SK-N-SH treated with all-trans-retinoic acid at 6 μM for 48 hours (cell line): ENCODE measurements at regions not wholly inside any gene's neighbourhood (a gene's known extent, or its start where the extent isn't known, plus 50 kb on each side); places are given as distances from the start of the nearest gene placed in this dataset.

Experiments used
- ATAC-seq: fragments of 200-7000 bp; cut with Tn5 transposase; 3 replicates; pipeline ENCODE4 v1.9.1; 2020; ENCODE audit warnings: mild to moderate bottlenecking, moderate library complexity
- ARNTL ChIP-seq: fragments of 450-650 bp; formaldehyde crosslinking; IDR thresholded peaks from 2 replicates; pipeline ENCODE4 v1.5.0; 2020; ENCODE audit warnings: low read depth, mild to moderate bottlenecking, moderate library complexity, borderline replicate concordance
- CREB5 ChIP-seq: fragments of 250-450 bp; sonication (Bioruptor Pico); IDR thresholded peaks from 2 replicates; pipeline ENCODE4 v1.5.1; 2020; ENCODE audit warnings: low read depth, mild to moderate bottlenecking, moderate library complexity
- CSDC2 ChIP-seq: fragments of 250-450 bp; sonication (Bioruptor Pico); IDR thresholded peaks from 2 replicates; pipeline ENCODE4 v1.5.0; 2020; ENCODE audit warnings: mild to moderate bottlenecking, moderate library complexity
- GLIS3 ChIP-seq: fragments of 250-450 bp; sonication (Bioruptor Pico); IDR thresholded peaks from 2 replicates; pipeline ENCODE4 v1.5.0; 2020; ENCODE audit warnings: mild to moderate bottlenecking, moderate library complexity
- PATZ1 ChIP-seq: fragments of 250-450 bp; sonication (Bioruptor Pico); IDR thresholded peaks from 2 replicates; pipeline ENCODE4 v1.8.0; 2020; ENCODE audit warnings: mild to moderate bottlenecking, moderate library complexity, borderline replicate concordance
- POU6F1 ChIP-seq: fragments of 250-450 bp; sonication (Bioruptor Pico); IDR thresholded peaks from 2 replicates; pipeline ENCODE4 v1.8.0; 2021; ENCODE audit warnings: low read depth, mild to moderate bottlenecking, moderate library complexity, borderline replicate concordance
- PPARA ChIP-seq: fragments of 250-450 bp; sonication (Bioruptor Pico); IDR thresholded peaks from 2 replicates; pipeline ENCODE4 v1.5.0; 2020; ENCODE audit warnings: mild to moderate bottlenecking, borderline replicate concordance
- RARB ChIP-seq: fragments of 250-450 bp; sonication (Bioruptor Pico); IDR thresholded peaks from 2 replicates; pipeline ENCODE4 v1.8.0; 2021; ENCODE audit warnings: mild to moderate bottlenecking, moderate library complexity
- SNAI2 ChIP-seq: fragments of 250-450 bp; sonication (Bioruptor Pico); IDR thresholded peaks from 2 replicates; pipeline ENCODE4 v1.5.0; 2020; ENCODE audit warnings: mild to moderate bottlenecking, moderate library complexity
- TCF4 ChIP-seq: fragments of 250-450 bp; sonication (Bioruptor Pico); IDR thresholded peaks from 2 replicates; pipeline ENCODE4 v1.8.0; 2021; ENCODE audit warnings: mild to moderate bottlenecking, moderate library complexity, borderline replicate concordance
- TSHZ2 ChIP-seq: fragments of 250-450 bp; sonication (Bioruptor Pico); IDR thresholded peaks from 2 replicates; pipeline ENCODE4 v1.5.0; 2020; ENCODE audit warnings: mild to moderate bottlenecking, moderate library complexity
- ZFP3 ChIP-seq: fragments of 250-450 bp; sonication (Bioruptor Pico); IDR thresholded peaks from 2 replicates; pipeline ENCODE4 v1.5.0; 2020; ENCODE audit warnings: mild to moderate bottlenecking, moderate library complexity
- ZNF565 ChIP-seq: fragments of 450-650 bp; formaldehyde crosslinking; conservative IDR thresholded peaks from 2 replicates; pipeline ENCODE4 v1.5.0; 2020; ENCODE audit warnings: low read depth, mild to moderate bottlenecking, moderate library complexity
- ZNF70 ChIP-seq: fragments of 450-650 bp; formaldehyde crosslinking; IDR thresholded peaks from 2 replicates; pipeline ENCODE4 v1.5.0; 2020; ENCODE audit warnings: mild to moderate bottlenecking, moderate library complexity
- ZNF8 ChIP-seq: fragments of 450-650 bp; formaldehyde crosslinking; IDR thresholded peaks from 2 replicates; pipeline ENCODE4 v1.5.0; 2020; ENCODE audit warnings: mild to moderate bottlenecking, moderate library complexity

GRCh38 chr15:62785881-62786828 is 256.4 kb upstream of the TPM1 start:
- TF ChIP-seq ZNF70: no peak
- ATAC-seq: no peak

- TF ChIP-seq CSDC2 (CRISPR knock-in tag) (no peak), SNAI2 (no peak), CREB5 (CRISPR knock-in tag) (no peak), TCF4 (CRISPR knock-in tag) (no peak), ZFP3 (CRISPR knock-in tag) (no peak), RARB (CRISPR knock-in tag) (no peak), ARNTL (CRISPR knock-in tag) (no peak), POU6F1 (no peak), ZNF8 (CRISPR knock-in tag) (no peak)
- TF ChIP-seq, all 23 proteins: peak for 0
- no peak for ATAC-seq
Measured at GRCh38 chr15:62787401-62787800, 255.1 kb upstream of the TPM1 start.

- ATAC-seq: no peak
- TF ChIP-seq PPARA: no peak
- TF ChIP-seq CSDC2 (CRISPR knock-in tag): no peak
- TF ChIP-seq ZNF565 (CRISPR knock-in tag): no peak
- TF ChIP-seq SNAI2: no peak
- no peak for TF ChIP-seq GLIS3
- no peak for TF ChIP-seq ZNF8 (CRISPR knock-in tag)
- TF ChIP-seq ARNTL (CRISPR knock-in tag): no peak
- no peak for TF ChIP-seq RARB (CRISPR knock-in tag)
- no peak for TF ChIP-seq TSHZ2
- no peak for TF ChIP-seq POU6F1
- no peak for TF ChIP-seq PATZ1 (CRISPR knock-in tag)
Measured at GRCh38 chr15:62788224-62788623, 254.3 kb upstream of the TPM1 start.

- no peak for ATAC-seq
- TF ChIP-seq ARNTL (CRISPR knock-in tag) (no peak), PATZ1 (CRISPR knock-in tag) (no peak)
Measured at GRCh38 chr15:62790546-62790945, 252.0 kb upstream of the TPM1 start.
